T-cell (primary cell): ENCODE measurements at regions not wholly inside any gene's neighbourhood (a gene's known extent, or its start where the extent isn't known, plus 50 kb on each side); places are given as distances from the start of the nearest gene placed in this dataset.

Experiments
- ATAC-seq, 4 experiments: fragments of 200-7000 bp in 3 of 4; fragments of 150-1000 bp in 1 of 4; cut with Tn5 transposase; replicated peaks in 1 of 4; 1 replicate in 3 of 4; 2 replicates in 1 of 4; pipeline ENCODE4 v1.10.0; 2021; ENCODE audit warnings: moderate library complexity in 3 of 4, mild to moderate bottlenecking in 2 of 4, moderate number of reproducible peaks in 1 of 4
- CTCF ChIA-PET, 2 donors: fragments of 300-600 bp; sonication (Branson Sonifier 250); formaldehyde crosslinking; loops; one replicate each; lab custom pipeline; 2022; ENCODE audit warnings: antibody characterized with exemption in 2 of 2; lab: Charles Lee
- POLR2A ChIA-PET, 2 donors: fragments of 300-600 bp; sonication (Branson Sonifier 250); formaldehyde crosslinking; loops; one replicate each; lab custom pipeline; 2022; ENCODE audit warnings: antibody characterized with exemption in 2 of 2; lab: Charles Lee
- DNase-seq, 35 experiments: peaks; one replicate each; pipeline versions ENCODE4 v3.0.0 to v3.0.0-alpha.2; 2013 to 2023
- H3K27ac ChIP-seq: one replicate; pipeline ENCODE4 v1.5.1; 2013; ENCODE audit warnings: low read length
- H3K27me3 ChIP-seq, 2 experiments: replicated peaks in 1 of 2; 1 replicate in 1 of 2; 2 replicates in 1 of 2; pipeline versions ENCODE4 v1.6.1 to v1.7.0; 2013; ENCODE audit warnings: low read length in 1 of 2, mixed read lengths in 1 of 2; ENCODE audit not compliant: control insufficient read depth in 2 of 2, insufficient read depth in 2 of 2; ENCODE audit errors: extremely low read depth in 1 of 2
- H3K36me3 ChIP-seq, 2 donors: 1 replicate in 1 of 2; 2 replicates in 1 of 2; pipeline versions ENCODE4 v1.6.1 to v1.7.0; 2013; ENCODE audit warnings: low read length in 1 of 2; ENCODE audit not compliant: control insufficient read depth in 2 of 2, insufficient read depth in 1 of 2; ENCODE audit errors: extremely low read depth in 1 of 2
- H3K4me1 ChIP-seq, 2 experiments: 1 replicate in 1 of 2; 2 replicates in 1 of 2; pipeline versions ENCODE4 v1.6.1 to v1.7.0; 2013; ENCODE audit warnings: low read length in 2 of 2, mixed read lengths in 1 of 2; ENCODE audit not compliant: insufficient read depth in 2 of 2, control insufficient read depth in 1 of 2; ENCODE audit errors: extremely low read depth in 1 of 2
- H3K4me3 ChIP-seq, 2 donors: 1 replicate in 1 of 2; 2 replicates in 1 of 2; pipeline versions ENCODE4 v1.5.1 to v1.7.0; 2013; ENCODE audit warnings: mild to moderate bottlenecking in 2 of 2, low read length in 1 of 2, moderate library complexity in 1 of 2; ENCODE audit not compliant: control insufficient read depth in 1 of 2; ENCODE audit errors: extremely low read depth in 1 of 2
- H3K9me3 ChIP-seq: 2 replicates; pipeline ENCODE4 v1.7.0; 2013
- H3K27ac Mint-ChIP-seq, 2 donors: one replicate each; pipeline ENCODE4 v1.8.0; 2020 to 2021; ENCODE audit warnings: mild to moderate bottlenecking in 2 of 2, mixed read lengths in 2 of 2
- H3K27me3 Mint-ChIP-seq, 2 donors: one replicate each; pipeline ENCODE4 v1.8.0; 2021 to 2022; ENCODE audit warnings: mixed read lengths in 2 of 2
- H3K36me3 Mint-ChIP-seq: one replicate; pipeline ENCODE4 v1.8.0; 2021; ENCODE audit warnings: mixed read lengths
- H3K4me1 Mint-ChIP-seq, 3 donors: one replicate each; pipeline ENCODE4 v1.8.0; 2020 to 2022; ENCODE audit warnings: mixed read lengths in 3 of 3, mild to moderate bottlenecking in 1 of 3
- H3K4me3 Mint-ChIP-seq, 3 donors: one replicate each; pipeline ENCODE4 v1.8.0; 2020 to 2022; ENCODE audit warnings: mild to moderate bottlenecking in 3 of 3, mixed read lengths in 3 of 3, moderate library complexity in 3 of 3
- H3K9me3 Mint-ChIP-seq, 3 donors: one replicate each; pipeline ENCODE4 v1.8.0; 2020 to 2022; ENCODE audit warnings: mixed read lengths in 3 of 3
- WGBS: methylation state at CpG from one replicate; pipeline ENCODE4 v1.1.5; 2013; ENCODE audit warnings: missing lambda C conversion rate; ENCODE audit not compliant: insufficient coverage; 5-methylcytosine and 5-hydroxymethylcytosine counted together

DNA sequence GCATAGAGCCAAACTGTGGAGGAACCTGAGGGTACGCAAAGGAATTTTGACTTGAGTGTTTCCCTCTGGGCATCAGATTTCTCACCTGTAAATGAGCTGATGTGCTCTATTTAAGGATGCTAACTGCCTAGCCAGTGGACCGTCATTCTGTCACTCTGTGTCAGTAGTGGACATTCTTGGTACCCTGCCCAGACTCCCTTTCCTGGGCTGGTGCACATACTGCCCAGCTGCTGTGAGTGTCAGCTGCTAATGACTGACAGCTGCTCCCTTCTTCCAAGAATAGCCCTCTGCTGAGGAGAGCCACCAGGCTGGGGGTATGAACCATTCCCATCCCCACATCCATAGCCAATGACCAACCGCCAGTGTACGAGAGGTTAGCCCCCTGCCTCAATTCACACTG is 193.1 kb upstream of the DAB1 start:
- Histone ChIP-seq H3K27me3 (no peaks in the 10 kb centered on the region), H3K36me3 (no peaks in the 10 kb centered on the region), H3K27ac (no peak overlapping the region), H3K4me3 (no peak overlapping the region), H3K4me1 (no peaks in the 10 kb centered on the region), H3K9me3 (no peaks in the 10 kb centered on the region)
- peaks cover 0 to 2% (median 0%) of the 10 kb centered on the region in 3 donors for H3K4me1 Mint-ChIP-seq
- H3K27me3 Mint-ChIP-seq: peaks cover 8 to 9% of the 10 kb centered on the region in 2 donors
- no peaks in the 10 kb centered on the region for H3K9me3 Mint-ChIP-seq
- POLR2A ChIA-PET: no interaction called here
- no peaks in the 10 kb centered on the region for H3K36me3 Mint-ChIP-seq
- H3K27ac Mint-ChIP-seq: no peak overlapping the region
- CTCF ChIA-PET: no interaction called here
- WGBS: 85% methylated on average over 4 of the region's 4 CpGs
- no peak overlapping the region for H3K4me3 Mint-ChIP-seq
- DNase-seq (no peak), ATAC-seq (no peak)

DNA sequence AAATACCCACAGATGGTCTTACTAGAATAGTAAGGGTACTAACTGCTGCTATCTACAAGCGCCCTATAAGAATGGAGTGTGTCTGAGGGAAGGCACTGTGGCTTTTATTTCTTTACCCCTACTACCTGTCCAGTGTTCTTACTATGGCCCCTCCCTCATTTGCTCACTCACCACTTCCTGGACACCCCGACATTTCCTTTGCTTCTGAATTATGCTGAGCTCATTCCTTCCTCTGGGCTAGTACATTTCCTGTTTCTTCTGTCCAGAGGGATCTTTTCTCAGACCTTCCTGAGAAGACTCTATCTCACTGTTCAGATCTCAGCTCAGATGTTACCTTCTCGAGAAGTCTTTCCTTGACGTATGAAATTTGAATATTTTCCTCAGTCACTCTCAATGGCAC is 192.1 kb upstream of the DAB1 start:
- no peaks in the 10 kb centered on the region for H3K9me3 Mint-ChIP-seq
- CTCF ChIA-PET: no interaction called here
- ATAC-seq: no peak

GRCh38 chr1:57612833-57613232 is 189.0 kb upstream of the DAB1 start:
- no peaks in the 10 kb centered on the region for H3K4me1 ChIP-seq
- no peak for DNase-seq
- whole genome bisulfite sequencing: no CpG with 5 or more reads among the region's 2 CpGs
- no peaks in the 10 kb centered on the region for H3K36me3 ChIP-seq
- no peaks in the 10 kb centered on the region for H3K9me3 ChIP-seq
- no peaks in the 10 kb centered on the region for H3K27me3 ChIP-seq
- Mint-ChIP-seq H3K27ac (no peak overlapping the region), H3K4me3 (no peak overlapping the region), H3K9me3 (no peaks in the 10 kb centered on the region), H3K4me1 (peaks cover 0 to 2% (median 0%) of the 10 kb centered on the region in 3 donors), H3K27me3 (peaks cover 6 to 9% of the 10 kb centered on the region in 2 donors), H3K36me3 (no peaks in the 10 kb centered on the region)
- no peak overlapping the region for H3K4me3 ChIP-seq
- CTCF ChIA-PET: no interaction called here
- H3K27ac ChIP-seq: no peak overlapping the region
- POLR2A ChIA-PET: no interaction called here
- ATAC-seq: no peak

More for the DNA sequence above, 192.1 kb upstream of the DAB1 start:
- H3K4me3 Mint-ChIP-seq: no peak overlapping the region
- H3K27me3 Mint-ChIP-seq: peaks cover 8 to 9% of the 10 kb centered on the region in 2 donors
- no peaks in the 10 kb centered on the region for H3K36me3 Mint-ChIP-seq
- peaks cover 0 to 2% (median 0%) of the 10 kb centered on the region in 3 donors for H3K4me1 Mint-ChIP-seq
- DNase-seq: no peak
- H3K36me3 ChIP-seq: no peaks in the 10 kb centered on the region
- no peak overlapping the region for H3K27ac Mint-ChIP-seq
- no peak overlapping the region for H3K27ac ChIP-seq
- H3K9me3 ChIP-seq: no peaks in the 10 kb centered on the region
- 50% methylated on average over 3 of the region's 4 CpGs for WGBS
- no peaks in the 10 kb centered on the region for H3K4me1 ChIP-seq
- POLR2A ChIA-PET: no interaction called here
- H3K4me3 ChIP-seq: no peak overlapping the region
- no peaks in the 10 kb centered on the region for H3K27me3 ChIP-seq

GRCh38 chr1:57605933-57606332 is 182.1 kb upstream of the DAB1 start:
- Mint-ChIP-seq H3K27ac (no peak overlapping the region), H3K36me3 (no peaks in the 10 kb centered on the region), H3K4me1 (no peaks in the 10 kb centered on the region), H3K9me3 (no peaks in the 10 kb centered on the region), H3K4me3 (no peak overlapping the region), H3K27me3 (peaks cover 3 to 9% of the 10 kb centered on the region in 2 donors)
- WGBS: no CpG with 5 or more reads among the region's 8 CpGs
- peaks cover 0 to 2% of the 10 kb centered on the region in 2 experiments for H3K4me1 ChIP-seq
- no peaks in the 10 kb centered on the region for H3K36me3 ChIP-seq
- POLR2A ChIA-PET: no interaction called here
- no peak for DNase-seq
- no peaks in the 10 kb centered on the region for H3K9me3 ChIP-seq
- CTCF ChIA-PET: no interaction called here
- no peaks in the 10 kb centered on the region for H3K27me3 ChIP-seq
- H3K4me3 ChIP-seq: no peak overlapping the region
- ATAC-seq: no peak
- no peak overlapping the region for H3K27ac ChIP-seq

- Mint-ChIP-seq H3K4me1 (no peaks in the 10 kb centered on the region), H3K4me3 (no peak overlapping the region), H3K9me3 (no peaks in the 10 kb centered on the region), H3K27ac (no peak overlapping the region), H3K36me3 (no peaks in the 10 kb centered on the region), H3K27me3 (peaks cover 3 to 16% of the 10 kb centered on the region in 2 donors)
- Histone ChIP-seq H3K4me3 (no peak overlapping the region), H3K9me3 (no peaks in the 10 kb centered on the region), H3K27me3 (no peaks in the 10 kb centered on the region), H3K4me1 (peaks cover 0 to 2% of the 10 kb centered on the region in 2 experiments), H3K36me3 (no peaks in the 10 kb centered on the region), H3K27ac (no peak overlapping the region)
- ChIA-PET POLR2A (no interaction called here), CTCF (interaction anchor here in 1 of 2 donors (0.7 kb wide), 1 partner anchor 98 kb away, joined by 3 read pairs; no protein-coding TSS in a partner anchor)
- WGBS: 63% methylated on average over 5 of the region's 6 CpGs
- no peak for DNase-seq
- no peak for ATAC-seq
Observed at GRCh38 chr1:57603696-57604095, 179.8 kb upstream of the DAB1 start.

GRCh38 chr1:57600424-57600823 is 176.6 kb upstream of the DAB1 start:
- ATAC-seq (no peak), DNase-seq (no peak)
- no peaks in the 10 kb centered on the region for H3K36me3 Mint-ChIP-seq
- Histone ChIP-seq H3K4me3 (no peak overlapping the region), H3K4me1 (peaks cover 0 to 2% of the 10 kb centered on the region in 2 experiments), H3K36me3 (no peaks in the 10 kb centered on the region), H3K27ac (no peak overlapping the region), H3K9me3 (no peaks in the 10 kb centered on the region), H3K27me3 (no peaks in the 10 kb centered on the region)
- no peaks in the 10 kb centered on the region for H3K9me3 Mint-ChIP-seq
- no peaks in the 10 kb centered on the region for H3K4me1 Mint-ChIP-seq
- no peak overlapping the region for H3K27ac Mint-ChIP-seq
- H3K4me3 Mint-ChIP-seq: no peak overlapping the region
- peaks cover 0 to 16% of the 10 kb centered on the region in 2 donors for H3K27me3 Mint-ChIP-seq
- ChIA-PET POLR2A (no interaction called here), CTCF (no interaction called here)
- WGBS: no CpG with 5 or more reads among the region's 3 CpGs
